ENCODE measurements at regions not wholly inside any gene's neighbourhood (a gene's known extent, or its start where the extent isn't known, plus 50 kb on each side); places are given as distances from the start of the nearest gene placed in this dataset.
"Not testable (repeated sequence)": the region's sequence is repeated elsewhere in the genome, so short reads cannot be mapped to it uniquely, and the experiment has no call there.

DNA sequence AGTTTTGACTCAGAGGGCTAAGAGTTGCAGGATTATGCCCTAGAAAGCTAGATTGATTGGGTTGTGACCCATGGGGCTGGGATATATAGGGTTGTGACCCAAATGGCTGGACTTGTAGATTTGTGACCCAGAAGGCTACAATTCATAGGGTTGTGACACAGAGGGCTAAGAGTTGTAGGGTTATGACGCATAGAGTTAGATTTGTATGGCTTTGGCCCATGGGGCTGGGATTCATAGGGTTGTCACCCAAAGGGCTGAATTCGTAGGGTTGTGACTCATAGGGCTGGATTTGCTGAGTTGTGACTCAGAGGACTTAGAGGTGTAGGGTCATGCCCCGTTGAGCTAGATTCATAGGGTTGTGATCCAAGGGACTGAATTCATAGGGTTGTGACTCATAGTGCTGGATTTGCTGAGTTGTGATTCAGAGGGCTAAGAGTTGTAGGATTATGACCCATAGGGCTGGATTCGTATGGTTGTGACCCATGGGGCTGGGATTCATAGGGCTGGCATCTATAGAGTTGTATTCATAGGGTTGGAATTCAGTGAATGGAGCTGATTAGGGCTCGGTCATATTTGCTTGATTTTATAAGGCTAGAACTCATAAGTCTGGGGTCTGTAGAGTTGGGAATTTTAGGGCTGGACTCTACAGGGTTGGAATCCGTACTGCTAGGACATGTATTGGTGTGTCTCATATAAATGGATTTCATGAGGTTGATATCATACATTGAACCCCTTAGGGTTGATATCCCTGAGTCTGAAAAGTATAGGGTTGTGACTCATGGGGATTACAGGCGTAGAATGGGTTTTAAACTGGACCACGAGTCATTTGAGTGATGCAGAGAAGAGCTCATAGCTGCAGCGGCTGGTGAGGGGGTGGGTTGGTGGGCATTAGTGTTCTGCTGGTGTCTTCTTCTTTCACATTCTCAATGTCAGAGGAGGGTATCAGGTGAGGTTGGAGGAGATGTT, 125.7 kb downstream of the CRLF2 start:
- Histone ChIP-seq H3K36me3 (ENCODE audit: control insufficient read depth in 3 of 3, insufficient read depth in 3 of 3, low read length in 3 of 3) (no peaks in the 10 kb centered on the region), H3K9me3 (ENCODE audit: control insufficient read depth in 3 of 3, low read length in 3 of 3) (no peaks in the 10 kb centered on the region), H3K4me3 (ENCODE audit: low read length in 3 of 3) (no peak overlapping the region), H3K4me1 (ENCODE audit: control insufficient read depth in 3 of 3, insufficient read depth in 3 of 3, low read length in 3 of 3) (no peaks in the 10 kb centered on the region), H3K9ac (ENCODE audit: low read depth in 1 of 3, low read length in 3 of 3) (no peak overlapping the region), H3K27ac (ENCODE audit: low read depth, low read length) (no peak overlapping the region), H3K27me3 (ENCODE audit: control insufficient read depth in 3 of 3, insufficient read depth in 3 of 3, low read length in 3 of 3) (no peaks in the 10 kb centered on the region)

DNA sequence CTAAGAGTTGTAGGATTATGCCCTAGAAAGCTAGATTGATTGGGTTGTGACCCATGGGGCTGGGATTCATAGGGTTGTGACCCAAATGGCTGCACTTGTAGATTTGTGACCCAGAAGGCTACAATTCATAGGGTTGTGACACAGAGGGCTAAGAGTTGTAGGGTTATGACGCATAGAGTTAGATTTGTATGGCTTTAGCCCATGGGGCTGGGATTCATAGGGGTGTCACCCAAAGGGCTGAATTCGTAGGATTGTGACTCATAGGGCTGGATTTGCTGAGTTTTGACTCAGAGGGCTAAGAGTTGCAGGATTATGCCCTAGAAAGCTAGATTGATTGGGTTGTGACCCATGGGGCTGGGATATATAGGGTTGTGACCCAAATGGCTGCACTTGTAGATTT, 126.6 kb downstream of the CRLF2 start:
- not testable (repeated sequence) for H3K9me3 ChIP-seq (ENCODE audit: control insufficient read depth in 3 of 3, low read length in 3 of 3); H3K27me3 ChIP-seq (ENCODE audit: control insufficient read depth in 3 of 3, insufficient read depth in 3 of 3, low read length in 3 of 3); H3K36me3 ChIP-seq (ENCODE audit: control insufficient read depth in 3 of 3, insufficient read depth in 3 of 3, low read length in 3 of 3); H3K9ac ChIP-seq (ENCODE audit: low read depth in 1 of 3, low read length in 3 of 3); H3K4me3 ChIP-seq (ENCODE audit: low read length in 3 of 3); H3K4me1 ChIP-seq (ENCODE audit: control insufficient read depth in 3 of 3, insufficient read depth in 3 of 3, low read length in 3 of 3); H3K27ac ChIP-seq (ENCODE audit: low read depth, low read length)

DNA sequence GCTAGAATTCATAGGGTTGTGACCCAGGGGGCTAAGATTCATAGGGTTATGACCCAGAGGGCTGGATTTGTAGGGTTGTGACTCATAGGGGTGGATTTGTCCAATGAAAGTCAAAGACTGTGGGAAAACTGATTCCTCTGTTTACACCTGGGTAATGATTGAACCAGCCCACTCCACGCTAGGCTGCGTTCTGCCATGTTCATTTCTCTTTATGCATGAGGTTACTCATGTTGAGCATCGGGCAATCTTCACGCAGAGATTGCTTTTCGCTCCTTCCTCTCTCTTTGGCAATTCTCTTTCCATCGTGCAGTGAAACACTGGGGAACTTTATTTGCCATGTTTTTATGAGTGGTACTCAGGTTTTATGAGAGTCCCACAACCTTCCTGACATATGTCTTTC, 127.8 kb downstream of the CRLF2 start:
- Histone ChIP-seq H3K9me3 (ENCODE audit: control insufficient read depth in 3 of 3, low read length in 3 of 3) (no peaks in the 10 kb centered on the region), H3K36me3 (ENCODE audit: control insufficient read depth in 3 of 3, insufficient read depth in 3 of 3, low read length in 3 of 3) (no peaks in the 10 kb centered on the region), H3K9ac (ENCODE audit: low read depth in 1 of 3, low read length in 3 of 3) (no peak overlapping the region), H3K27me3 (ENCODE audit: control insufficient read depth in 3 of 3, insufficient read depth in 3 of 3, low read length in 3 of 3) (no peaks in the 10 kb centered on the region), H3K4me3 (ENCODE audit: low read length in 3 of 3) (no peak overlapping the region), H3K27ac (ENCODE audit: low read depth, low read length) (no peak overlapping the region), H3K4me1 (ENCODE audit: control insufficient read depth in 3 of 3, insufficient read depth in 3 of 3, low read length in 3 of 3) (no peaks in the 10 kb centered on the region)

DNA sequence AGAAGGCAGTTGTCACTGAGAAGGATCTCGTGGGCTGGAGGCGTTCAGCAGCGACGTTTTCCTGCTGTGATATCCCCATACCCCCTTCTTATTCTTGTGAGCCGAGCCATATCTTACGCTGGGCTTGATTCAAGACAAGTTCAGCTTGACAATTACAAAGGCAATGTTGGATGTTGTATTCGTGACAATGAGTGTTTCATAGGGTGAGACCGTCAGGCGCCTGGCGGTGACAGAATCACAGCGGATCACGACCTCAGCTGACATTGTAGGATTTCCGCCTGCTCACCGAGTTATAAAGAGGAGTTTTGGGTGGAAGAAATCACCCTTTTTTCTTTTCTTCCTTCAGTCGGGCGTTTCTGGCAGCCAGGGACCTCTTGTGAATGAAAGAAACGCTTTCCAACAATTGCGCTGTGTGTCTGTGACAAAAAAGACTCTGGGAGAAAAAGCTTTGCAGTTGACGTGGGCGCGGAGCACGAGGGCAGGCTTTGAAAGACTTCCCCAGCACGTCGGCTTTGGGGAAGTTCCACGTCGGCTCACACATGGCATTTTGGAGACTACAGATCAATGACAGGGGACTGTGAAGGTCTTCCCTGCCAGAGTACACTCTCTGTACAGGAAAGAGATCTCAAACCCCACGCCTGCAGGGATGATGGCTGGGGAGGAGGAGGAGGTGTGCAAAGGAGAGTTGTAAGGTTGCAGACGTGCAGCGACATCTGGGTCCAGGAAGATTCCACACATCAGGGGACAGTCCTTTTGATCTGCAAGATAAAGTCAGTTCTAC, 135.4 kb downstream of the CRLF2 start:
- Histone ChIP-seq H3K27ac (ENCODE audit: low read depth, low read length) (no peak overlapping the region), H3K36me3 (ENCODE audit: control insufficient read depth in 3 of 3, insufficient read depth in 3 of 3, low read length in 3 of 3) (no peaks in the 10 kb centered on the region), H3K4me1 (ENCODE audit: control insufficient read depth in 3 of 3, insufficient read depth in 3 of 3, low read length in 3 of 3) (no peaks in the 10 kb centered on the region), H3K9me3 (ENCODE audit: control insufficient read depth in 3 of 3, low read length in 3 of 3) (peaks cover 0 to 5% (median 0%) of the 10 kb centered on the region in 3 donors), H3K27me3 (ENCODE audit: control insufficient read depth in 3 of 3, insufficient read depth in 3 of 3, low read length in 3 of 3) (no peaks in the 10 kb centered on the region), H3K9ac (ENCODE audit: low read depth in 1 of 3, low read length in 3 of 3) (no peak overlapping the region), H3K4me3 (ENCODE audit: low read length in 3 of 3) (no peak overlapping the region)

DNA sequence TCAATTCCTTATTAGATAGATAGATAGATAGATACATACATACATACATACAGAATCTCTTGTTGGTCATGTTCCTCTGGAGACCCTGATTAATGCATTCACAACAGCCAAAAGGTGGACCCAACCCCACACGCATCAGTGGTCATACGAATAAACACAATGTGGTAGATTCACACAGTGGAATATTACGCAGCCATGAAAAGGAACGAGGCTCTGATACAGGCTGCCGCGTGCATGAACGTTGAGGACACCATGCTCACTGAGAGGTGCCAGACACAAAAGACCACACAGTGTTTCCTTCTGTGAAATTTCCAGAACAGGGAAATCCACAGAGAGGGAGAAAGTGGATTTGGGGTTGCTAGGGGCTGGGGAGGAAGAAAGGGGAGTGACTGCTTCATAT, 136.7 kb downstream of the CRLF2 start:
- Histone ChIP-seq H3K4me1 (ENCODE audit: control insufficient read depth in 3 of 3, insufficient read depth in 3 of 3, low read length in 3 of 3) (no peaks in the 10 kb centered on the region), H3K9me3 (ENCODE audit: control insufficient read depth in 3 of 3, low read length in 3 of 3) (peaks cover 0 to 5% (median 0%) of the 10 kb centered on the region in 3 donors)

DNA sequence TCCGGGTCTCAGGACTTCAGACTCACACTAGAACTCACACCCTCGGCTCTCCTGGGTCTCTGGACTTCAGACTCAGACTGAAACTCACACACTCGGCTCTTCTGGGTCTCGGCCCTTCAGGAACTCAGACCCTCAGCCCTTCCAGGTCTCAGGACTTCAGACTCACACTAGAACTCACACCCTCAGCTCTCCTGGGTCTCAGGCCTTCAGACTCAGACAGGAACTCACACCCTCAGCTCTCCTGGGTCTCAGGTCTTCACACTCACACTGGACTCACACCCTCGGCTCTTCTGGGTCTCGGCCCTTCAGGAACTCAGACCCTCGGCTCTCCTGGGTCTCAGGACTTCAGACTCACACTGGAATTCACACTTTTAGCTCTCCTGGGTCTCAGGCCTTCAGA, 137.3 kb downstream of the CRLF2 start:
- no peaks in the 10 kb centered on the region for H3K36me3 ChIP-seq (ENCODE audit: control insufficient read depth in 3 of 3, insufficient read depth in 3 of 3, low read length in 3 of 3)
- H3K4me1 ChIP-seq (ENCODE audit: control insufficient read depth in 3 of 3, insufficient read depth in 3 of 3, low read length in 3 of 3), result no peaks in the 10 kb centered on the region
- H3K4me3 ChIP-seq (ENCODE audit: low read length in 3 of 3), result no peak overlapping the region
- H3K27ac ChIP-seq (ENCODE audit: low read depth, low read length), result no peak overlapping the region
- no peaks in the 10 kb centered on the region for H3K27me3 ChIP-seq (ENCODE audit: control insufficient read depth in 3 of 3, insufficient read depth in 3 of 3, low read length in 3 of 3)
- H3K9ac ChIP-seq (ENCODE audit: low read depth in 1 of 3, low read length in 3 of 3), result no peak overlapping the region
- H3K9me3 ChIP-seq (ENCODE audit: control insufficient read depth in 3 of 3, low read length in 3 of 3), result peaks cover 0 to 5% (median 0%) of the 10 kb centered on the region in 3 donors

More for the DNA sequence above, 136.7 kb downstream of the CRLF2 start:
- Histone ChIP-seq H3K27me3 (ENCODE audit: control insufficient read depth in 3 of 3, insufficient read depth in 3 of 3, low read length in 3 of 3) (no peaks in the 10 kb centered on the region), H3K9ac (ENCODE audit: low read depth in 1 of 3, low read length in 3 of 3) (no peak overlapping the region), H3K4me3 (ENCODE audit: low read length in 3 of 3) (no peak overlapping the region), H3K36me3 (ENCODE audit: control insufficient read depth in 3 of 3, insufficient read depth in 3 of 3, low read length in 3 of 3) (no peaks in the 10 kb centered on the region), H3K27ac (ENCODE audit: low read depth, low read length) (no peak overlapping the region)

DNA sequence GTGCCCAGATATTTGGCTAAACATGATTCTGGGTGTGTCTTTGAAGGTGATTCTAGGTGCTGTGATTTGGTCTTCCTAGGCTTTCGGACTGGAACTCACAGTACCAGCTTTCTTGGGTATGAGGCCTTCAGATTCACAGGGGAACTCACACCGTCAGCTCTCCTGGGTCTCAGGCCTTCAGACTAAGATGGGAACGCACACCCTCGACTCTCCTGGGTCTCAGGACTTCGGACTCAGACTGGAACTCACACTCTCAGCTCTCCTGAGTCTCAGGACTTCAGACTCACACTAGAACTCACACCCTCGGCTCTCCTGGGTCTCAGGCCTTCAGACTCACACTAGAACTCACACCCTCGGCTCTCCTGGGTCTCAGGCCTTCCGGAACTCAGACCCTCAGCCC, 137.7 kb downstream of the CRLF2 start:
- Histone ChIP-seq H3K4me1 (ENCODE audit: control insufficient read depth in 3 of 3, insufficient read depth in 3 of 3, low read length in 3 of 3) (no peaks in the 10 kb centered on the region), H3K9me3 (ENCODE audit: control insufficient read depth in 3 of 3, low read length in 3 of 3) (peaks cover 0 to 5% (median 0%) of the 10 kb centered on the region in 3 donors), H3K4me3 (ENCODE audit: low read length in 3 of 3) (no peak overlapping the region), H3K27me3 (ENCODE audit: control insufficient read depth in 3 of 3, insufficient read depth in 3 of 3, low read length in 3 of 3) (no peaks in the 10 kb centered on the region), H3K27ac (ENCODE audit: low read depth, low read length) (no peak overlapping the region), H3K36me3 (ENCODE audit: control insufficient read depth in 3 of 3, insufficient read depth in 3 of 3, low read length in 3 of 3) (no peaks in the 10 kb centered on the region), H3K9ac (ENCODE audit: low read depth in 1 of 3, low read length in 3 of 3) (no peak overlapping the region)

DNA sequence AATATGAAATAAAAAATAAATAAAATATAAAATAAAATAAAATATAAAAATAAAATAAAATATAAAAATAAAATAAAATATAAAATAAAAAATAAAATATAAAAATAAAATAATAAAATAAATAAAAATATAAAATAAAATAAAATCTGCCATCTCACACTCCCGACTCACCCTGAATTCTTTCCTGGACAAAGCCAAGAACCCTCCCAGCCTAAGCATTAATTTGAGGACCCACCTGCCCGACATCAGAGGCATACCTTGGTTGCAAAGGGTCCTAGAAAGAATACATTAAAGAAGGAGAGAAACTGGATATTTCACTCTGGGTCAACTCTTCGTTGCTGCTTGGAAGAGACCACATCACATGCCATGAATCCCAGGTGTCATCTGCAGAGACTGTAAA, 138.3 kb downstream of the CRLF2 start:
- Histone ChIP-seq H3K27ac (ENCODE audit: low read depth, low read length) (no peak overlapping the region), H3K27me3 (ENCODE audit: control insufficient read depth in 3 of 3, insufficient read depth in 3 of 3, low read length in 3 of 3) (no peaks in the 10 kb centered on the region), H3K4me1 (ENCODE audit: control insufficient read depth in 3 of 3, insufficient read depth in 3 of 3, low read length in 3 of 3) (no peaks in the 10 kb centered on the region), H3K4me3 (ENCODE audit: low read length in 3 of 3) (no peak overlapping the region), H3K9ac (ENCODE audit: low read depth in 1 of 3, low read length in 3 of 3) (no peak overlapping the region), H3K36me3 (ENCODE audit: control insufficient read depth in 3 of 3, insufficient read depth in 3 of 3, low read length in 3 of 3) (no peaks in the 10 kb centered on the region), H3K9me3 (ENCODE audit: control insufficient read depth in 3 of 3, low read length in 3 of 3) (peaks cover 0 to 5% (median 0%) of the 10 kb centered on the region in 3 donors)

DNA sequence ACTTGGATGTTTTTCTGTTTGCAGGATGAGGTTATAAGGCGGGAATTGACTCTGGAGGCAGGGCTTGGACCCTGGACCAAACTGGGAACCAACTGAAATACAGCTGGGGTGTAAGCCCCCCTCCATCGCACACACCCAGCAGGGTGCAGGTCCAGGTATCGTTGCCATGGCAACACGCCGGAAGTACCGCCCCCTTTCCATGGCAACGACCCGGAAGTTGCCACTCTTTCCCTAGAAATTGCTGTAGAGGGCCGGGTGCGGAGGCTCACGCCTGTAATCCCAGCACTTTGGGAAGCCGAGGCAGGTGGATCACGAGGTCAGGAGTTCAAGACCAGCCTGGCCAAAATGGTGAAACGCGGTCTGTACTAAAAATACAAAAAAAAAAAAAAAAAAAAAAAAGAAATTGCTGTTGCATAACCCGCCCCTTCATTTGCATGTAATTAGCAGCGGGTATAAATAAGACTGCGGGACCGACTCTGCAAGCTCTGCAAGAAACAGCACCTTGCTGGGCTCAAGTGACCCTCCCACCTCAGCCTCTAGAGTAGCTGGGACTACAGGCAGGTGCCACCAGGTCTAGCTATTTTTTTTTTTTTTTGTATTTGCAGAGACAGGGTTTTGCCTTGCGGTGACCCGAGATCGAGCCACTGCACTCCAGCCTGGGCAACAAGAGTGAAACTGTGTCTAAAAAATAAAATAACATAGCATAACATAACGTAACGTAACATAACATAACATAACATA, 139.6 kb downstream of the CRLF2 start:
- Histone ChIP-seq H3K4me1 (ENCODE audit: control insufficient read depth in 3 of 3, insufficient read depth in 3 of 3, low read length in 3 of 3) (no peaks in the 10 kb centered on the region), H3K27me3 (ENCODE audit: control insufficient read depth in 3 of 3, insufficient read depth in 3 of 3, low read length in 3 of 3) (no peaks in the 10 kb centered on the region), H3K27ac (ENCODE audit: low read depth, low read length) (no peak overlapping the region), H3K36me3 (ENCODE audit: control insufficient read depth in 3 of 3, insufficient read depth in 3 of 3, low read length in 3 of 3) (no peaks in the 10 kb centered on the region), H3K9me3 (ENCODE audit: control insufficient read depth in 3 of 3, low read length in 3 of 3) (peaks cover 0 to 5% (median 0%) of the 10 kb centered on the region in 3 donors), H3K9ac (ENCODE audit: low read depth in 1 of 3, low read length in 3 of 3) (no peak overlapping the region), H3K4me3 (ENCODE audit: low read length in 3 of 3) (no peak overlapping the region)

Measured in skeletal muscle tissue (tissue), 3 donors.